HG03108 (cell line): ENCODE measurements at regions not wholly inside any gene's neighbourhood (a gene's known extent, or its start where the extent isn't known, plus 50 kb on each side); places are given as distances from the start of the nearest gene placed in this dataset.

Experiments
- ATAC-seq: cut with Tn5 transposase; IDR thresholded peaks from one replicate; pipeline ENCODE4 v1.9.1; 2021; ENCODE audit warnings: moderate library complexity; ENCODE audit not compliant: unreplicated experiment

GRCh38 chr4:117324851-117325491 is 239.6 kb upstream of the TRAM1L1 start:
- no peak for ATAC-seq

GRCh38 chr4:117326091-117326490 is 240.7 kb upstream of the TRAM1L1 start:
- ATAC-seq: no peak

GRCh38 chr4:117327491-117327890 is 242.1 kb upstream of the TRAM1L1 start:
- no peak for ATAC-seq

- ATAC-seq: no peak
Observed at GRCh38 chr4:117328333-117328732, 243.0 kb upstream of the TRAM1L1 start.

GRCh38 chr4:117331817-117332216 is 246.4 kb upstream of the TRAM1L1 start:
- ATAC-seq: no peak

GRCh38 chr4:117334451-117335188 is 249.2 kb upstream of the TRAM1L1 start:
- ATAC-seq: no peak

- no peak for ATAC-seq
Observed at GRCh38 chr4:117357437-117357836, 272.1 kb upstream of the TRAM1L1 start.

GRCh38 chr4:117357866-117358265 is 272.5 kb upstream of the TRAM1L1 start:
- ATAC-seq: no peak

GRCh38 chr4:117370944-117371668 is 285.7 kb upstream of the TRAM1L1 start:
- no peak for ATAC-seq

GRCh38 chr4:117375101-117375500 is 289.7 kb upstream of the TRAM1L1 start:
- ATAC-seq: no peak

- no peak for ATAC-seq
Observed at GRCh38 chr4:117376692-117377091, 291.3 kb upstream of the TRAM1L1 start.

GRCh38 chr4:117378942-117379341 is 293.6 kb upstream of the TRAM1L1 start:
- no peak for ATAC-seq

- ATAC-seq: no peak
Observed at GRCh38 chr4:117383468-117383867, 298.1 kb upstream of the TRAM1L1 start.

GRCh38 chr4:117385526-117385925 is 300.1 kb upstream of the TRAM1L1 start:
- ATAC-seq: no peak

- ATAC-seq: no peak
Observed at GRCh38 chr4:117387072-117387471, 301.7 kb upstream of the TRAM1L1 start.

GRCh38 chr4:117400039-117400835 is 314.9 kb upstream of the TRAM1L1 start:
- ATAC-seq: no peak

GRCh38 chr4:117412661-117413060 is 327.3 kb upstream of the TRAM1L1 start:
- ATAC-seq: no peak

- no peak for ATAC-seq
Observed at GRCh38 chr4:117417856-117418255, 332.5 kb upstream of the TRAM1L1 start.

- ATAC-seq: no peak
Observed at GRCh38 chr4:117420948-117421347, 335.6 kb upstream of the TRAM1L1 start.

- ATAC-seq: no peak
Observed at GRCh38 chr4:117421706-117422105, 336.3 kb upstream of the TRAM1L1 start.

GRCh38 chr4:117422297-117422696 is 336.9 kb upstream of the TRAM1L1 start:
- no peak for ATAC-seq
